Neural progenitor cell (in vitro differentiated cells): ENCODE measurements at regions not wholly inside any gene's neighbourhood (a gene's known extent, or its start where the extent isn't known, plus 50 kb on each side); places are given as distances from the start of the nearest gene placed in this dataset.

Source experiments
- DNase-seq: peaks from one replicate; pipeline ENCODE4 v3.0.0-alpha.2; 2016; ENCODE audit warnings: low spot score
- H2AFZ ChIP-seq: fragments of 200-600 bp; sonication (generic); replicated peaks from 2 replicates; pipeline ENCODE4 v1.6.1; 2016; ENCODE audit warnings: antibody characterized with exemption
- H3F3A ChIP-seq: fragments of 200-600 bp; sonication (generic); 2 replicates; pipeline ENCODE4 v1.6.1; 2016; ENCODE audit warnings: antibody characterized with exemption, low read depth
- H3K27ac ChIP-seq: fragments of 200-600 bp; sonication (generic); 2 replicates; pipeline ENCODE4 v1.5.1; 2016; ENCODE audit warnings: mild to moderate bottlenecking
- H3K27me3 ChIP-seq: fragments of 200-600 bp; sonication (generic); 2 replicates; pipeline ENCODE4 v1.6.1; 2016; ENCODE audit warnings: mild to moderate bottlenecking, moderate library complexity
- H3K36me3 ChIP-seq: fragments of 200-600 bp; sonication (generic); 2 replicates; pipeline ENCODE4 v1.5.1; 2016
- H3K4me1 ChIP-seq: fragments of 200-600 bp; sonication (generic); 2 replicates; pipeline ENCODE4 v1.6.1; 2016; ENCODE audit warnings: mixed run types
- H3K4me2 ChIP-seq: fragments of 200-600 bp; sonication (generic); 2 replicates; pipeline ENCODE4 v1.6.1; 2016
- H3K4me3 ChIP-seq: fragments of 200-600 bp; sonication (generic); 2 replicates; pipeline ENCODE4 v1.5.1; 2016
- H3K79me2 ChIP-seq: fragments of 200-600 bp; sonication (generic); 2 replicates; pipeline ENCODE4 v1.6.1; 2016; ENCODE audit warnings: low read depth
- H3K9ac ChIP-seq: fragments of 200-600 bp; sonication (generic); 2 replicates; pipeline ENCODE4 v1.6.1; 2016
- H3K9me3 ChIP-seq: fragments of 200-600 bp; sonication (generic); 2 replicates; pipeline ENCODE4 v1.5.1; 2016; ENCODE audit warnings: low read depth
- H4K20me1 ChIP-seq: fragments of 200-600 bp; sonication (generic); 2 replicates; pipeline ENCODE4 v1.6.1; 2016; ENCODE audit warnings: low read depth
- H3K27ac Mint-ChIP-seq: 3 replicates; pipeline ENCODE4 v1.8.0; 2021; ENCODE audit warnings: mixed read lengths
- H3K27me3 Mint-ChIP-seq: 2 replicates; pipeline ENCODE4 v1.8.0; 2022; ENCODE audit warnings: low read depth, mild to moderate bottlenecking, inconsistent platforms, moderate library complexity, mixed read lengths; ENCODE audit not compliant: insufficient read depth
- H3K36me3 Mint-ChIP-seq: 3 replicates; pipeline ENCODE4 v1.8.0; 2021; ENCODE audit warnings: mixed read lengths
- H3K4me1 Mint-ChIP-seq: 3 replicates; pipeline ENCODE4 v1.8.0; 2021; ENCODE audit warnings: mixed read lengths
- H3K4me3 Mint-ChIP-seq: 3 replicates; pipeline ENCODE4 v1.8.0; 2021; ENCODE audit warnings: mild to moderate bottlenecking, moderate library complexity, mixed read lengths
- H3K9me3 Mint-ChIP-seq: 3 replicates; pipeline ENCODE4 v1.8.0; 2020; ENCODE audit warnings: mixed read lengths
- CTCF ChIP-seq: fragments of 200-600 bp; sonication (generic); IDR thresholded peaks from 2 replicates; pipeline ENCODE4 v1.5.1; 2017; ENCODE audit warnings: antibody characterized with exemption, mild to moderate bottlenecking
- EZH2 ChIP-seq: fragments of 200-600 bp; sonication (generic); IDR thresholded peaks from 2 replicates; pipeline ENCODE4 v1.6.1; 2017; ENCODE audit warnings: antibody characterized with exemption, mild to moderate bottlenecking, moderate library complexity
- EZH2phosphoT487 ChIP-seq: fragments of 200-600 bp; sonication (generic); IDR thresholded peaks from 2 replicates; pipeline ENCODE4 v1.6.1; 2017; ENCODE audit warnings: antibody characterized with exemption

- Mint-ChIP-seq H3K27me3 (peaks cover 5% of the 10 kb centered on the region), H3K4me1 (peaks cover 6% of the 10 kb centered on the region)
- TF ChIP-seq EZH2 (no peak), CTCF (no peak), EZH2phosphoT487 (no peak)
Measured at GRCh38 chr5:2981652-2982051, 230.2 kb upstream of the IRX2 start.

DNA sequence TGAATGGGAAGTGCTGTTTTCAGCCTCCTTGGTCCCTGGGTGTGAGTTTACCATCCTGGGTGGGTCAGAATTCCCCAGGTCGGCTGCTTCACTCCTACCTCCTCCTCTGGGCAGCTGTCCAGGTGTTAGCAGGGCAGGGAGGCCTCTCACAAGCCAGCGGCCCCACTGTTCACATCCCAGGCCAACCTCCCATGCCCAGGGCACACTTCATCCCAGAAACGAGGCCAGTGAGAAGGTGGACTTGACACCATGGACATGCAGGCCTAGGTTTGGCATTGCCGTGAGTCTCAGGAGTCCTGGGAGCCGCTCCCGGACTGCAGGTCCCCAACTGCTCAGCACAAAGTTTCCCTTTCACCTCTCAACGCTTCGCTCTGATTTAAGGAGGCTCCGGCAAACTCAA lies 229.6 kb upstream of the IRX2 start:
- no peak overlapping the region for H3K27ac ChIP-seq
- no peak overlapping the region for H2AFZ ChIP-seq
- no peaks in the 10 kb centered on the region for H3K36me3 ChIP-seq
- no peaks in the 10 kb centered on the region for H4K20me1 ChIP-seq
- H3K4me3 ChIP-seq = no peak overlapping the region
- no peak overlapping the region for H3K4me2 ChIP-seq
- no peak overlapping the region for H3K9ac ChIP-seq
- H3K27me3 ChIP-seq = no peaks in the 10 kb centered on the region
- Mint-ChIP-seq H3K27me3 (peaks cover 5% of the 10 kb centered on the region), H3K9me3 (peaks cover 10% of the 10 kb centered on the region), H3K36me3 (peaks cover 6% of the 10 kb centered on the region), H3K4me1 (peaks cover 6% of the 10 kb centered on the region), H3K4me3 (no peak overlapping the region), H3K27ac (no peak overlapping the region)
- H3K79me2 ChIP-seq = no peaks in the 10 kb centered on the region
- no peaks in the 10 kb centered on the region for H3K9me3 ChIP-seq
- no peaks in the 10 kb centered on the region for H3K4me1 ChIP-seq
- TF ChIP-seq CTCF = no peak
- no peaks in the 10 kb centered on the region for H3F3A ChIP-seq
- no peak for DNase-seq

More at GRCh38 chr5:2981652-2982051, 230.2 kb upstream of the IRX2 start:
- DNase-seq = no peak
- Mint-ChIP-seq H3K4me3 (no peak overlapping the region), H3K36me3 (peaks cover 2% of the 10 kb centered on the region), H3K9me3 (peaks cover 5% of the 10 kb centered on the region), H3K27ac (no peak overlapping the region)
- Histone ChIP-seq H3K27ac (no peak overlapping the region), H3K9ac (no peak overlapping the region), H3K4me2 (no peak overlapping the region), H3K36me3 (no peaks in the 10 kb centered on the region), H3K79me2 (no peaks in the 10 kb centered on the region), H4K20me1 (no peaks in the 10 kb centered on the region), H2AFZ (no peak overlapping the region), H3K4me1 (no peaks in the 10 kb centered on the region), H3K9me3 (no peaks in the 10 kb centered on the region), H3F3A (no peaks in the 10 kb centered on the region), H3K27me3 (no peaks in the 10 kb centered on the region), H3K4me3 (no peak overlapping the region)

GRCh38 chr5:2960294-2960693 lies 208.8 kb upstream of the IRX2 start:
- TF ChIP-seq CTCF (no peak), EZH2 (no peak), EZH2phosphoT487 (no peak)

GRCh38 chr5:2958976-2959375 lies 207.5 kb upstream of the IRX2 start:
- no peak for DNase-seq
- Mint-ChIP-seq H3K9me3 (peaks cover 21% of the 10 kb centered on the region), H3K36me3 (peaks cover 3% of the 10 kb centered on the region), H3K4me1 (no peaks in the 10 kb centered on the region), H3K27me3 (peaks cover 10% of the 10 kb centered on the region), H3K27ac (no peak overlapping the region), H3K4me3 (no peak overlapping the region)
- no peaks in the 10 kb centered on the region for H4K20me1 ChIP-seq
- no peak overlapping the region for H2AFZ ChIP-seq
- no peak overlapping the region for H3K4me2 ChIP-seq
- H3K9me3 ChIP-seq = no peaks in the 10 kb centered on the region
- no peaks in the 10 kb centered on the region for H3K36me3 ChIP-seq
- H3K27me3 ChIP-seq = no peaks in the 10 kb centered on the region
- H3K4me1 ChIP-seq = no peaks in the 10 kb centered on the region
- no peak overlapping the region for H3K27ac ChIP-seq
- H3F3A ChIP-seq = no peaks in the 10 kb centered on the region
- no peak for TF ChIP-seq EZH2phosphoT487
- TF ChIP-seq EZH2 = no peak
- no peak for TF ChIP-seq CTCF
- no peak overlapping the region for H3K4me3 ChIP-seq
- H3K79me2 ChIP-seq = no peaks in the 10 kb centered on the region
- H3K9ac ChIP-seq = no peak overlapping the region

More at GRCh38 chr5:2960294-2960693, 208.8 kb upstream of the IRX2 start:
- no peaks in the 10 kb centered on the region for H3K4me1 Mint-ChIP-seq
- Histone ChIP-seq H3K79me2 (no peaks in the 10 kb centered on the region), H3K4me1 (no peaks in the 10 kb centered on the region), H3F3A (no peaks in the 10 kb centered on the region), H3K9me3 (no peaks in the 10 kb centered on the region), H3K27me3 (no peaks in the 10 kb centered on the region), H2AFZ (no peak overlapping the region), H3K4me2 (no peak overlapping the region), H4K20me1 (no peaks in the 10 kb centered on the region), H3K27ac (no peak overlapping the region), H3K9ac (no peak overlapping the region), H3K4me3 (no peak overlapping the region), H3K36me3 (no peaks in the 10 kb centered on the region)
- H3K27me3 Mint-ChIP-seq = peaks cover 10% of the 10 kb centered on the region
- peaks cover 3% of the 10 kb centered on the region for H3K36me3 Mint-ChIP-seq
- no peak overlapping the region for H3K27ac Mint-ChIP-seq
- no peak for DNase-seq
- H3K9me3 Mint-ChIP-seq = peaks cover 21% of the 10 kb centered on the region
- no peak overlapping the region for H3K4me3 Mint-ChIP-seq
